PC-9 (cell line): ENCODE measurements at regions not wholly inside any gene's neighbourhood (a gene's known extent, or its start where the extent isn't known, plus 50 kb on each side); places are given as distances from the start of the nearest gene placed in this dataset.

ENCODE experiments used
- CTCF ChIP-seq: fragments of 200-600 bp; sonication (generic); conservative IDR thresholded peaks from 2 replicates; pipeline ENCODE4 v1.6.1; 2017; ENCODE audit warnings: mixed run types, antibody characterized with exemption, mild to moderate bottlenecking, moderate library complexity
- EZH2 ChIP-seq: fragments of 200-600 bp; sonication (generic); IDR thresholded peaks from 2 replicates; pipeline ENCODE4 v1.8.0; 2017; ENCODE audit warnings: antibody characterized with exemption, low read depth

GRCh38 chr15:39181056-39181747 is 399.7 kb upstream of the THBS1 start:
- no peak for TF ChIP-seq CTCF
- TF ChIP-seq EZH2: no peak
